ENCODE measurements at regions not wholly inside any gene's neighbourhood (a gene's known extent, or its start where the extent isn't known, plus 50 kb on each side); places are given as distances from the start of the nearest gene placed in this dataset.

- TF ChIP-seq, protein P1, sequence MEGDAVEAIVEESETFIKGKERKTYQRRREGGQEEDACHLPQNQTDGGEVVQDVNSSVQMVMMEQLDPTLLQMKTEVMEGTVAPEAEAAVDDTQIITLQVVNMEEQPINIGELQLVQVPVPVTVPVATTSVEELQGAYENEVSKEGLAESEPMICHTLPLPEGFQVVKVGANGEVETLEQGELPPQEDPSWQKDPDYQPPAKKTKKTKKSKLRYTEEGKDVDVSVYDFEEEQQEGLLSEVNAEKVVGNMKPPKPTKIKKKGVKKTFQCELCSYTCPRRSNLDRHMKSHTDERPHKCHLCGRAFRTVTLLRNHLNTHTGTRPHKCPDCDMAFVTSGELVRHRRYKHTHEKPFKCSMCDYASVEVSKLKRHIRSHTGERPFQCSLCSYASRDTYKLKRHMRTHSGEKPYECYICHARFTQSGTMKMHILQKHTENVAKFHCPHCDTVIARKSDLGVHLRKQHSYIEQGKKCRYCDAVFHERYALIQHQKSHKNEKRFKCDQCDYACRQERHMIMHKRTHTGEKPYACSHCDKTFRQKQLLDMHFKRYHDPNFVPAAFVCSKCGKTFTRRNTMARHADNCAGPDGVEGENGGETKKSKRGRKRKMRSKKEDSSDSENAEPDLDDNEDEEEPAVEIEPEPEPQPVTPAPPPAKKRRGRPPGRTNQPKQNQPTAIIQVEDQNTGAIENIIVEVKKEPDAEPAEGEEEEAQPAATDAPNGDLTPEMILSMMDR (IDR thresholded peaks at IDR 0.05), result no peak
- TF ChIP-seq POLR2A (IDR thresholded peaks at IDR 0.05), result no peak
Observed at GRCh38 chr18:10265560-10266333, 188.7 kb upstream of the APCDD1 start.
